HG02973 (cell line): ENCODE measurements at regions not wholly inside any gene's neighbourhood (a gene's known extent, or its start where the extent isn't known, plus 50 kb on each side); places are given as distances from the start of the nearest gene placed in this dataset.

ENCODE experiments used
- ATAC-seq: cut with Tn5 transposase; IDR thresholded peaks from one replicate; pipeline ENCODE4 v1.9.1; 2021; ENCODE audit warnings: moderate library complexity; ENCODE audit not compliant: unreplicated experiment

DNA sequence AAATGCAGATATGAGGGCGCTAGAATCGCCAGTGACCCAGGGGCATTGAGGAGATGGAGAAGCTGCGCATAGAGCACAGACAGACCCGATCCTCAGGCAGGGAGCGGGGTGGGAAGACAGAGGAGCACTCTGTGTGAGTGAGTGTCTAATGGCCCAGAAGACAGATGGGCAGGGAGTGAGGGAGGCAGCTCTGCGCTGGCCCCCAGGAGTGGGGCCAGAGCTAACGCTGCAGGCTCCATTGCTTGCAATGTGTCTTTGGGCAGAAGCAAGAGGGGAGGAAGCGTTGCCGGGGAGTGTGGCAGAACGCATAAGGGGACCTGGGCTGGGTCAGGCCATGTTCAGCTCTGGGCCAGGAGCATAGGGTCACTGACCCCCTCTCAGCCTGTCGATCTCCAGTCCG is 207.0 kb downstream of the TBXT start:
- no peak for ATAC-seq

DNA sequence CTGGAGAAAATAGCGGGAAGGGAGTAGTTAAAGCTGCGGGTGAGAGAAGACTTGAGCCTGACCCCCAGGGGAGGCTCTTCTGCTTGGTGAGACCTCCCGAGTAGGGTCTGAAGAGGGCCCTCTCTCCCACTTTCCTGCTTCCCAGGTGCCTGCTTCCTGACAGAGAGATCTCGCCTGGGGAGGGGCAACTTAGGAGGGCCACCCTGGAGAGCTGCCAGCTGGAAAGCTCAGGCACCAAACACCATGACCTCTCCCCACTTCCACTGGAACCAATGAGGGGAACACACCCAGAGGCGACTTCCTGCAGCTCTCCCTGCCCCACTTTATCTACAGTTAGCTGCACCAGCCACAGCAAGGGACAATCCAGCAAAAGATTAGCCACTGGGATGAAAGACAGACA is 208.0 kb downstream of the TBXT start:
- no peak for ATAC-seq

DNA sequence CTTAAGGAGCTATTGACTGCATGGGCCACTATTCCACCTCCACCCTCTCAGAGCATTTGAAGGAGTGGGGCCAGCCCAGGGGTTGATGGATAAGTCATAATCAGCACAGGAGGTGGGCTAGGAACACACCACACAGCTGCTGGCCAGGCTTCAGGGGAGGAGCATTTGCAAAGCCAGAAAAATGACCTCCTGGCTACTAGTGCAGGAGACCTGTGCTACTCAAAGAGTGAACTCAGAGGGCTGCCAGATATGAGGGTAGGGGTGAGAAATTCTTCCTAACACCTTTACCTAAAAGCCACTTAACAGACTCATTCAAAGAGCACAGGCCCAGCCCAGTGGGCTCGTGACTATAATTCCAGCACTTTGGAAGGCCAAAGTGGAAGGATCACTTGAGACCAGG is 210.8 kb downstream of the TBXT start:
- ATAC-seq = no peak

DNA sequence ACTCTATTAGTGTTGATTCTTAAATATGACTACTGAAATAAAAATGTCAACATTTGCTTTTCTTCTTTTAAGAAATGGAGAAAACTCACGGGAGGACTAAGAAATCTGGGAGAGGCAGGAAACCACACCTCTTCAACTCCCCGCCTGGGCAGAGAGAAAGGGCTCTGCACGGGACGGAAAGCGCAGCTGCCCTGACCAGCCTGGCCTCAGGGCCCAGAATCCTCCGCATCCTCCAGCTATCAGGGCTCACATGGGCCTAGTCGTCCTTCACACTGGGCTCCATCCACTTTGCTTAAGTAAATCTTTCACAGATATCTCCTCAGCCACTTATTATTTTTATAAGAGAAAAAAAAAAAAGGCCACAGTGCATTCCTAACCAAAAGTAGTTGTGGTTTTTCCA is 215.1 kb downstream of the TBXT start:
- ATAC-seq = no peak

DNA sequence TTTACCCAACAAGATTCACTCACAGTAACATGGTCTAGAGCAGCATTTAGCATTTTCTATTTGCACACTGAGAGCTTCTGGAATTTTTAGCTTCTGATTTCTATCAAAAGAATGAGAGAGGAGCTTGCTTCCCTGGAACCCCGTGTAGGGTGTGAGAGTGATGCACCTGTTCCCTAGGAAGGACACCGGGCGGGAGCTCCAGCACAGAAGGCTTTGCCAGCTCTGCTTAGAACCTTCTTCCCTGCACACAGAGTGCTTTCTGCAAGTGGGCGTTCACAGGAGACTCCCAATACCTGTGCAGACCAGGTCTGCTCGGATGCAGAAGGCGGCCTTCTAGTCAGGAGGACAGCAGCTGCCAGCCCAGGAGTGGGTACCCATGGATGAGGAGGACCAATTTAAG is 217.3 kb downstream of the TBXT start:
- no peak for ATAC-seq

DNA sequence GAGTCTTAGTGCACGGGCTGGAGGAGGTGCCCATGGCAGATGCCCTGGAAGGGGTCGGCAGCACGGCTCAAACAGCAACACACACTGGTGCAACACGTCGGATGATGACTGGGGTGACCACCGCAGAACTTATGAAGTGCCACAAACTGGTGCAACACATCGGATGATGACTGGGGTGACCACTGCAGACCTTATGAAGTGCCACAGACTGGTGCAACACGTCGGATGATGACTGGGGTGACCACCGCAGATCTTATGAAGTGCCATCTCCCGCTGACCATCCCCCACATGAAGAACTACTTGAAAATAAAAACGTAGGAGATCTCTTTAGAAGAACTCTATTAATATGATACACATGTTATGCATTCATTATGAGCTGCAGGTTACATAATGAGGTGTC is 218.3 kb downstream of the TBXT start:
- no peak for ATAC-seq

DNA sequence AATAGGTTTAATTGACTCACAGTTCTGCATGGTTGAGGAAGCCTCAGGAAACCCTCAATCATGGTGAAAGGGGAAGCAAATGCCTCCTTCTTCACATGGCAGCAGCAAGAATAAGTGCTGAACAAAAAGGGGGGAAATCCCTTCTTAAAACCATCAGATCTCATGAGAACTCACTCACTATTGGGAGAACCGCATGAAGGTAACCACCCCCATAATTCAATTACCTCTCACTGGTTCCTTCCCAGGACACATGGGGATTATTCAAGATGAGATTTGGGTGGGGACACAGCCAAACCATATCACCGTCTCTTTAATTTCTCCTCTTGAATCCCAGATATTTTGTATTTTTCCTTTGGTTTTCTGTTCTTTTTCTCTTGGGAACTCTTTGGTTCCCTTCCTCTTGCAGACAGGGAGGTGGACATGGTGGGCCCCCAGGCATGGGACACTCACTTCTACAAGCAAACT is 223.6 kb downstream of the TBXT start:
- no peak for ATAC-seq

DNA sequence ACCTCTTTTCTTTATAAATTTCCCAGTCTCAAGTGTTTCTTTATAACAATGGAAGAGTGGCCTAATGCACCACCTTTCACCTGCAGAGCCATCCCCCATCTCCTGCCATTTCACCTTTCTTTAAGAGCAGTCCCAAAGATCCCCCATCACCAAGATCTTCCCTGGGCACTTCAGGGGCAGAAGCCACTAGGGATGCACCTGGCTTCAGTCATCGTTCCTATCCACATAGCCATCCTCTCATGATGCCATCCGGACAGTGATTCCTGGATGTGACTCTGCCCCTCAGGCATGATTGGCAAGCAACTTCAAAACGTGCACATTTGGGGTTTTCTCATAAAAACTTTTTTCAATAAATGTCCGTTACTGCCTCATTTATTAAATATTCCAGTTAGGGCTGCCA is 225.9 kb downstream of the TBXT start:
- ATAC-seq = no peak

DNA sequence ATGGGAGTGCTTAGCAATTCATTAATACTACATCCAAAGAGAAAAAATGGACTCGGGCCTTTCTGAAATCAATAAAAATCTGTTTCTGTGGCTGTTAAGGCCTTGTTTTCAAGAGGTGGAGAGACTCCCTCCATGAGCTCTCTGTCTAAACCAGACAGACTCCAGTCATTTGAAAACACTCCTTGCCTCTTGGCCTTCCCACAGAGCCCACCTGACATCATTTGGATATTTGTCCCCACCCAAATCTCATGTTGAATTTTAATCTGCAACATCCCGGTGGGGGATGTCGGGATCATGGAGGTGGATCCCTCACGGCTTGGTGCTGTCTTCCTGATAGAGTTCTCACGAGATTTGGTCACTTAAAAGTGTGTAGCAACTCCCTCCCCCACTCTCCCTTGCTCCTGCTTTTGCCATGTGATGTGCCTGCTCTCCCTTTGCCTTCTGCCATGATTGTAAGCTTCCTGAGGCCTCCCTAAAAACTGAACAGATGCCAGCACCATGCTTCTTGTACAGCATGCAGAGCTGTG is 226.3 kb downstream of the TBXT start:
- no peak for ATAC-seq

DNA sequence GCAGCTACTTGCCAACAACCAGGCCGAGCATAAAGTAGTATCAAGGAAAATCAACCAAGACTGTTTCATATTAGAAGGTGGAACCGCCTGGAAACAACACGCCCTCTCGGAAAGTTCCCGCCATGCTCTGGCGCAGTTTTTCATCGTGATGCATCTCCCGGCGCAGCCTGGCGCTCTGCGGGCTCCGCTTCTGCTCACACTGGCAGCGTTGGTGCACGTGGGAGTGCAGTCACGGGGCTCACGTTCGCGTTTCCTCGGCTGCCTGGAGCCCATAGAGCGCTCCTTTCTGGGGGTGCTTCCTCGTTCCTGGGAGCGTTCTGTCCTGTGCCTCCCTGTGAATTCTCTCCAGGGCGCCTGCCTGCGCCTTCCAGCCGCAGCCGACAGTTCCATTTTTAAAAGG is 227.3 kb downstream of the TBXT start:
- ATAC-seq = no peak

DNA sequence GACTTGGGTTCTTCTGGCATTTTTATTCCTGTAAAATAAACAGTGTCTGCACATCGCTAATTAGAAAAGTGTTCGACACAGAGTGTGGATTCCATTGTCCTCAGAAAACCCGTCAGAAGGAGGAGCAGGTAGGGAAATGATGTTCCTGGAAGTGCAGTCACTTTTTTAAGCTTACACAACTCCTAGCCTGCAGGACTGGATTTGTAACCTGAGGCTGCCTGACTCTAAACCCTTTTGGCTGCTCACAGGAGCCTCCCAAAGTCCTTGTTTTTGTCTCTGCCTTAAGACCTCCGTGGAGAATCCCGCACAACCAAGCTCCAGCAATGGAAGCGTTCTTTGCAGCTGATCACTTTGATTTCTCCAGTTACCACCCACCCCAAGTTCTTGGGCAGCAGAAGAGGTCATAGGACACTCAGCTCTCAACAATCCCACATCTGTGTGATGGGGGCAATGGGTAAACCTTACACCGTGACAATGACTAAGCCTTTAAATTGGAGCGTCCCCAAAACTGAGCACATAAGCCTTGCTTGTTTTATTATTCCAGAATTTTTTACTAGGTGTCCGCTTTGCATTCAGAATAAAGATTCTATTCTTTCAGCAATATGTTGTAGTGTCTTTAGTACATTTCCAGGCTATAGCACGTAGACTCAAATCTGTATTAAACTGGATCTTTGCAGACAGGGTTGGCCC is 227.9 kb downstream of the TBXT start:
- ATAC-seq = no peak

DNA sequence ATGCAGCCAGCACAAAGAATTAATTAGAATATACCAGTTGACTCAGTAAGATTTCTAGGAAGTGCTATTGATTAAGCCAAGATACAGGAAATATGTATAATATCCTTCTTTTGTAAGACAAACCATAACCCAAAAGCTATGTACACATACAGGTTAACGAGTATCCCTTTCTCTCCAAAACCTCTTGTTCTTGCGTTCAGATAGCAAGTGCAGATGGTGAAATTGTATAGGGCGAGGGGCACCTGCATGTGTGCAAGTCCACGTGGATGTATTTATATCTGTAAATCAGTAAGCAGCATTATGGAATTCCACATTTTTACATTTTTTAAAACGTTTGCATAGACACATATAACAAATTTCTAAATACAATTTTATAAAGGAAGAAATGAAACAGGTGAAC is 228.6 kb downstream of the TBXT start:
- ATAC-seq = no peak

DNA sequence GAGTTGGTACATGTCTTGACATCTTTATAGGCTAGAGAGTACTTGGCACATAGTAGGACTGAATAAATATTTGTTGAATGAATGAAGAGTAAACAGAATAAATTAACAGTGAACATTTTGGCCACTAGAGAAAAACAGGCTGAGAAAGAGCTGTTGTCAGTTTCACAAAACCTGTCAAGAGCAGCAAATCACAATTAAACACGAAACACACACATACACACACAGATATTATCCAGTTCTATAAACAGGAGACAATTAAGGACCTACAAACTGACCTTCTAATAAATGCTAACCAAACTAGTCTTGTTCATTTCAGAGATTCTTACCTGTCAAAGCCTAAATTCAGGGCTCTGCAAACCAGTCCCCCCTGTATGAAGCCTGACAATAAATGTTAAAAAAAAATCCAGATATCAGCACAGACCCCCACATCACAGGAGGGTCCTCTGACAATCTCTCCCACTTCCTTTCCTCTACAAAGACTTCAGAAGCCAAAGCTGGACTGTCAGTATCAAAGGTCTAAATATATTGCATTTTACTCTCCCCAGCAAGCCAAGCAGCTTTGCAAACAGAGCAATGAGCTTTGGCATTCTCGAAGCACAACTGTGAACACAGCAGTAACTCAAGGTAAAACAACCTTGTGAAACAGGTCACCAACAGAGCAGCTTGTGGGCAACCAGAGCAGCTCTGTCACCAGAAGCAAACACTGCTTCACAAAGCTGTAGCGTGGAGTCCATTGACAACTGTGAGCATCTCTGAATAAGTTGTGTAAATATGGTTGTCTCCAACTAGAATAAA is 229.9 kb downstream of the TBXT start:
- ATAC-seq = no peak

DNA sequence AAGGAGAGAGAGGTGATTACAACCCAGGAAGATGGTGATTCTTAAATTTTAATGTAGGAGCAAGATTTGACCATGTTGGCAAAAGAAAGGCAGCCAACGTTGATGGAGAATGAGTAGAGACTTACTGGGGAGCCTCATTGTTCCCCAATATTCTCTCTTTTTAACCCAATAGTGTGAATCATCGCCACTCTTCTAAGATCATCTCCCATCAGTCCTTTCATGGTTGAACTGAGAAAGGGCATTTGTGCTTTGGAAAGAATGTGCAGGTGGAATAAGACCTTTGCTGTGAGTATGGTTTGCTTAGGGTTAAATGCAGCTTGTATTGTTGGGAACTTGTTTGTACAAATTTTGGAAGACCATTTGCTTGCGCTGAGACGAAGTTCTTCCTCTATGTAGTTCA is 231.0 kb downstream of the TBXT start:
- ATAC-seq = no peak

DNA sequence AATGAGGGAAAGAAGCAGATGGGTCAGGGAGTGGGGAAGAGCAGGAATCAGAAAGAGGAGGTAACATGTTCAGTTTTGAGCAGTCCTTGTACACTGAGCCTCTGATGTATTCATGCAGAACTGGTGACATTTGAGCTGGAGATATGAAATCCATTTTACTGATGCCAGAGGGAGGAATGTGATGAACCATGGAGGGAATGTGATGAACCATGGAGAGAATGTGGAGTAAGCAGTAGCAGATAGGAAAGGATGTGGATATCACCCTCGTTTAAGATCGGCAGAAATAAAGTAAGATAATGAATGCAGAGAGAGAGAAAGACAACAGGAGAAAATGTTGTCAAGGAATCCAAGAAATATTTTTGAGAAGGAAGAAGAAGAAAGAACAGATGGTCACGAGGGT is 231.6 kb downstream of the TBXT start:
- ATAC-seq = no peak

DNA sequence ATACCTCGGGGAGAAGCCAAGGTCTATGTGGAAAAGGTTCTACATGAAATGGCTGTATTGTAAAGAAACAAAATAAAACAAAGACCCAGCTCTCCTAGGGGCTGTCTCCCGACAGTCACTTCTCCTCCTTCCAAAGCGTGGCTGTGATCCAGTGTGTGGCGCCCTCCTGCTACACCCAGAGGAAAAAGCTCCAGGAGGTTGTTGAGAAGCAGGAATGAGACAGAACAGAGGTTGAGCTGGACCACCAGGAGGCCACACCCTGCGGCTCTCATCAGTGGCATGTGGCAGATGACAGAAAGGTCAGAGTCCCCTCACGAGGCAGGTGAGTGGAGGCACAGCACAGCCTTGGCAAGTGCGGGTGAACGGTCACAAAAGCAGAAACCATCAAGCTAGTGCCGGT is 236.0 kb downstream of the TBXT start:
- ATAC-seq = no peak

DNA sequence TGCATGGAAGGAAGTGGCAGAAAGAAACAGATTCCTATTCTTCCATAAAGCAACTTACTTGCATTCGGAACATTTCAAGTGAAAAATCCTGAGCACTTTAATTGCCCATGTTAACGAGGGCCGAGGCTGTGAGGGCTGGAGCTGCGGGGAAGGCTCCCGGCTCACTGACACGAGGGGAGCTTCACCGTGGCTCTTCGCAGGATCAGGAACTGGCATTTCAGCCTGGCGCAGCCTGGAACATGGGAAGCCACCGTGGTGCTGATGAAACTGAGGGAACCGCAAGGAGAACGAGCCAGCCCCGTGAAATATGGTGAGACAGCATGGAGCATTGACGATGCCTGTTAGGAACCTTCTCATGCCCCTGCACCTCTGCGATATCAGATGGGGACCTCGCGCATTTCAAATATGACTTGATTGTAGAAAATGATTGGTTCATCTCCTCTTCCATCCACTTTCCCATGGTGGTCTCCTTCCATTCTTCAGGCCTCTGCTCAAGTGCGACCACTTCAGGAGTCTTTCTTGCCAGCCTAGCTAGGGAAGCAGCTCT is 236.9 kb downstream of the TBXT start:
- no peak for ATAC-seq

DNA sequence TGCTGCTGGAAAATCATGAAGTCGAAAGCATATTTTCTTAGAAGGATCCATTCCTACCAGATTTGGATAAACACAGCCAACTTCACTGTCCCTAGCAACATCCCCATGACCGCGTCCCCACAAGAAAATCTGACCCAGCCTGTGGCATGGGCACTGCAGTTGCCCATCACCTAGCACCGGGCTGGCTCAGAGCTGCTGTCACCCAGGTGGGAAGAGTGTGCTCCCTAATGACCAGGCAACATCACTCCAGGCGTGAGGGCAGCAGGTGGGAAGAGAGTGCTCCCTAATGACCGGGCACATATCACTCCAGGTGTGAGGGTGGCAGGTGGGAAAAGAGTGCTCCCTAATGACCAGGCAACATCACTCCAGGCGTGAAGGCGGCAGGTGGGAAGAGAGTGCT is 238.0 kb downstream of the TBXT start:
- no peak for ATAC-seq

DNA sequence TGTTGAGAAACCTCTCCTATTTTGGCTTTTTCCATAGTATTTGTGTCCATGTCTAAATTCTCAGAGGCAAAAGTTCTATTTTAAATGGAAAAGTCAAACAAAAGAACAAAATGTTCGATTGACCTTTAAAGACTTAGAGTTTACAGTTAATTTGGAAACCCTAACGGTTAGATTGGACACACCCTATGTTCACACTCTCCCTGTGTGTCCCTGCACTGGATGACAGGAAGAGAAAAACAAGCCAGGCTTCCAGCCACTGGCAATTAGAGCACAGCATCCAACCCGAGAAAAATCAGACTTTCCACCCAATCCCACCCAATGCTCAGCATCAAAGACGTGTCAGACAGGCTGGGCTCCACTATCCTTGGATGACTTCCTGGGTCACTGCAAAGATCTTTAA is 241.3 kb downstream of the TBXT start:
- no peak for ATAC-seq

DNA sequence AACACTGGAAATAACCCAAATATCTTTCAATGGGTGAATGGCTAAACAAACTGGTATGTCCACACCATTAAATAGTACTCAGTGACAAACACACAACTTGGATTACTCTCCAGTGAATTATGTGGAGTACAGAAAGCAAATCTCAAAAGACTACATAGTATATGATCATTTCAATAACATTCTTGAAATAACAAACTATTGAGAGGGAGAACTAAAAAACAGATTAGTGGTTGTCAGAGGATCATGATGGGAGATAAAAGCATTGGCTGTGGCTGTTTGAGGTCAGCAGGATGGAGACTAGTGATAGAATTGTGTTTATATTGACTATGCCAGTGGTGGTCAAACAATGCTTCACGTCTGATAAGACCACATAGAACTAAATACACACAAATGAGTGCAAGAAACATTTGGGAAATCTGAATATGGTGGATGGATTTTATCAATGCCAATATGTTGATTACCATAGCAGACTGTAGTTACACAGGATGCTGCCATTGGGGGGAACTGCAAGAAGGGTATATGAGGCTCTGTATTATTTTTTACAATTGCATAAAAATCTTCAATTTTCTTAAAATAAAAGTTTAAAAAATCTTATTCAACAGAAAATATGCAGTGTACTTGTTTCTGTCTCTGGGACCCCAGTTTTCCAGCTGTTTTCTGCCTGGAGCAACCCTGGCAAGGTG is 242.0 kb downstream of the TBXT start:
- ATAC-seq = no peak

DNA sequence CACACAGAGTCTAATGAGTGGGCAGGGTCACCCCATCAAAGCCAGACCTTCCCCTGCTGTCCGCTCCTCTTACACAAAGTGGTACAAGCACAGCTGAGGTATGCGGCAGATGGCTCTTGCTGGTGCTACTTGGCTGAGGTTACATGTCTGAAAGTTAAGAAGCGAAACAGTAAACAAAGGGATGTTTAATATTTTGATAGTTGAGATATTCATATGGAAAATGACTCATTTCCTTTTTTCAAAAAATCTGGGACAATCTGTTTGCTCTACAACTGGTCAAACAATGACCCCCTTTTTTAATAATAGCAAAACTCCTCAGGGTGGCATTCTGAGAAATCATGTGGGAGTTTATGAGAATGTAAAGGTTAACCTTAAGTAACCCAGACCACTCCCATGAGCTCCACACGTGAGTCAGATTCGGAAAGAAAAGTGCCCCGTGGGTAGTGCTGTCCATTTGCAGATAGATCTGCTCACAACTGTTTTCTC is 245.3 kb downstream of the TBXT start:
- ATAC-seq = no peak
